NCI-H2081 treated with DMSO at 0.1 percent for 48 hours (cell line): ENCODE measurements at regions not wholly inside any gene's neighbourhood (a gene's known extent, or its start where the extent isn't known, plus 50 kb on each side); places are given as distances from the start of the nearest gene placed in this dataset.
"Not testable (repeated sequence)": the region's sequence is repeated elsewhere in the genome, so short reads cannot be mapped to it uniquely, and the experiment has no call there.

Experiments
- DNase-seq: peaks from one replicate; lab custom pipeline; 2025; lab: John Stamatoyannopoulos, UW

- DNase-seq, result no peak
These were observed 530.2 kb downstream of the BCKDHB start for GRCh38 chr6:80636689-80637088.

GRCh38 chr6:80633412-80633811 is 526.9 kb downstream of the BCKDHB start:
- no peak for DNase-seq

- DNase-seq, result no peak
These were observed 518.9 kb downstream of the BCKDHB start for GRCh38 chr6:80625405-80625804.

- DNase-seq, result no peak
These were observed 516.8 kb downstream of the BCKDHB start for GRCh38 chr6:80623066-80623815.

GRCh38 chr6:80622641-80623040 is 516.2 kb downstream of the BCKDHB start:
- no peak for DNase-seq

- no peak for DNase-seq
These were observed 512.5 kb downstream of the BCKDHB start for GRCh38 chr6:80618953-80619352.

GRCh38 chr6:80610846-80611245 is 504.4 kb downstream of the BCKDHB start:
- no peak for DNase-seq

GRCh38 chr6:80608881-80609280 is 502.4 kb downstream of the BCKDHB start:
- DNase-seq, result no peak

GRCh38 chr6:80607811-80608391 is 501.4 kb downstream of the BCKDHB start:
- DNase-seq, result no peak

- no peak for DNase-seq
These were observed 498.9 kb downstream of the BCKDHB start for GRCh38 chr6:80605165-80605989.

GRCh38 chr6:80603679-80604078 is 497.2 kb downstream of the BCKDHB start:
- no peak for DNase-seq

GRCh38 chr6:80594461-80594860 is 488.0 kb downstream of the BCKDHB start:
- no peak for DNase-seq

- no peak for DNase-seq
These were observed 486.0 kb downstream of the BCKDHB start for GRCh38 chr6:80592436-80592835.

- no peak for DNase-seq
These were observed 479.8 kb downstream of the BCKDHB start for GRCh38 chr6:80586242-80586641.

GRCh38 chr6:80579391-80580023 is 473.0 kb downstream of the BCKDHB start:
- DNase-seq, result no peak

- not testable (repeated sequence) for DNase-seq
These were observed 466.8 kb downstream of the BCKDHB start for GRCh38 chr6:80573320-80573719.

- DNase-seq, result no peak
These were observed 459.9 kb downstream of the BCKDHB start for GRCh38 chr6:80566361-80566760.

GRCh38 chr6:80553071-80553740 is 446.7 kb downstream of the BCKDHB start:
- DNase-seq, result no peak

- no peak for DNase-seq
These were observed 444.3 kb downstream of the BCKDHB start for GRCh38 chr6:80550748-80551147.

GRCh38 chr6:80550281-80550680 is 443.8 kb downstream of the BCKDHB start:
- DNase-seq, result no peak

- DNase-seq, result no peak
These were observed 442.1 kb downstream of the BCKDHB start for GRCh38 chr6:80548532-80548931.

GRCh38 chr6:80547827-80548226 is 441.4 kb downstream of the BCKDHB start:
- no peak for DNase-seq
